AG09309 (cell line): ENCODE measurements at regions not wholly inside any gene's neighbourhood (a gene's known extent, or its start where the extent isn't known, plus 50 kb on each side); places are given as distances from the start of the nearest gene placed in this dataset.
A peak's percentile ranks its signal among the peaks of the same experiment; 100 is the strongest.

ENCODE experiments used
- DNase-seq: peaks from one replicate; pipeline ENCODE4 v3.0.0-alpha.2; 2010; ENCODE audit warnings: low read depth
- H3K4me3 ChIP-seq: 2 replicates; pipeline ENCODE4 v1.5.1; 2011; ENCODE audit warnings: mild to moderate bottlenecking, low read depth, low read length, moderate library complexity; ENCODE audit not compliant: control insufficient read depth
- TF ChIP-seq, protein P1 (sequence below): IDR thresholded peaks from 2 replicates; pipeline ENCODE4 v1.5.1; 2011; ENCODE audit warnings: mild to moderate bottlenecking, low read depth, low read length, inconsistent platforms; ENCODE audit not compliant: insufficient read depth, control insufficient read depth; ENCODE audit errors: missing control alignments

DNA sequence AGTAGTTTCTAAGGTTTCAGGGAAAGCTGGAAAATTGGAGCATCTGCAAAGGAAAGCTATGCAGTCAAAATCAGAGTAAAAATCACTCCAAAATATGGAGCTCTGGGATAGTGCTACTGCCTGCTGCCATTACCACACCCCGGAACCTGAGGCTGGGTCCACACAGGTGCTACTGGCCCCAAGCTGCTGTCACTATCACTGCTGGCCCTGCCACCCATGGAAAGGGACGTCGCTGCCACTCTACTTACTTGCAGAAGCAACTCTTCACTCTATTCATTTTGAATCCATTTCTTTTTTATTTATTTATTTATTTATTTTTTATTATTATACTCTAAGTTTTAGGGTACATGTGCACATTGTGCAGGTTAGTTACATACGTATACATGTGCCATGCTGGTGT, 60.3 kb upstream of the RGS18 start:
- H3K4me3 ChIP-seq, result no peak overlapping the region
- TF ChIP-seq, protein P1, sequence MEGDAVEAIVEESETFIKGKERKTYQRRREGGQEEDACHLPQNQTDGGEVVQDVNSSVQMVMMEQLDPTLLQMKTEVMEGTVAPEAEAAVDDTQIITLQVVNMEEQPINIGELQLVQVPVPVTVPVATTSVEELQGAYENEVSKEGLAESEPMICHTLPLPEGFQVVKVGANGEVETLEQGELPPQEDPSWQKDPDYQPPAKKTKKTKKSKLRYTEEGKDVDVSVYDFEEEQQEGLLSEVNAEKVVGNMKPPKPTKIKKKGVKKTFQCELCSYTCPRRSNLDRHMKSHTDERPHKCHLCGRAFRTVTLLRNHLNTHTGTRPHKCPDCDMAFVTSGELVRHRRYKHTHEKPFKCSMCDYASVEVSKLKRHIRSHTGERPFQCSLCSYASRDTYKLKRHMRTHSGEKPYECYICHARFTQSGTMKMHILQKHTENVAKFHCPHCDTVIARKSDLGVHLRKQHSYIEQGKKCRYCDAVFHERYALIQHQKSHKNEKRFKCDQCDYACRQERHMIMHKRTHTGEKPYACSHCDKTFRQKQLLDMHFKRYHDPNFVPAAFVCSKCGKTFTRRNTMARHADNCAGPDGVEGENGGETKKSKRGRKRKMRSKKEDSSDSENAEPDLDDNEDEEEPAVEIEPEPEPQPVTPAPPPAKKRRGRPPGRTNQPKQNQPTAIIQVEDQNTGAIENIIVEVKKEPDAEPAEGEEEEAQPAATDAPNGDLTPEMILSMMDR, result no peak
- DNase-seq, result no peak

DNA sequence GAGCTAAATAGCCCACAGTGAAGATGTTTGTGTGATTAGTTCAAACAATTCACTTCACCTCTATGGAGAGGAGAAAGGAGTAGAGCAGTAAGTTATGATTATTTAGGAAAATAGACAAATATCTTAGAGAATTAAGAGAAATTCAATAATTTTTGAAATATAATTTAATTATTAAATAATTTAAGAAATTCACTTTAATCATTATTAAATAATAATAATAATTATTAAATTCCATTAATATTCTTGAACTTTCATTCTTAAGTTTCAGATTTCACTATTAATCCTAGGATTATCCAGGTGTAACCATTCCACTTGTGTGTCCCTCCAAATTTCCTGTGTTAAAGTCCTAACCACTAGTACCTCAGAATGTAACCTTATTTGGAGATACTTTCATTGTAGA, 58.9 kb upstream of the RGS18 start:
- H3K4me3 ChIP-seq, result no peak overlapping the region
- TF ChIP-seq, protein P1, result no peak
- no peak for DNase-seq

- H3K4me3 ChIP-seq, result no peak overlapping the region
- TF ChIP-seq, protein P1, result no peak
- no peak for DNase-seq
These were observed 57.4 kb upstream of the RGS18 start for GRCh38 chr1:192100686-192101468.

DNA sequence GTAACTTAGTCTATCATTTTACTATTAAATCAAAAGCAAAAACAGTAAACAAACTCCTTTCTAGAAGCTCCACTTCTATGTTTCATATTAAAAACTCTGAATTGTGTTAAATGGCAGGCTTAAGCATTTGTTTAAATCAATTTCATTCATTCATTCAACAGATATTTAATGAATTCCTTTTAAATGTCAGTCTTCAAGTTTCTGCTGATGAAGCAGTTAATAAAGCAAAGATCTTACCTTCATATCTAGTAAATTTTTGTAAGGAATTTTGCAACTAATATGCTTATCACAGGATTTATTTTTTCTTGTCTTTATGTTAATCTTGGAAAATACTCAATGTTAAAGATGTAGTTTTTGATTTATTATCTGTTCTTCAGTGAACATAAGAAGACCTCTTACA, 54.1 kb upstream of the RGS18 start:
- no peak for DNase-seq
- H3K4me3 ChIP-seq, result no peak overlapping the region
- TF ChIP-seq, protein P1, result no peak

DNA sequence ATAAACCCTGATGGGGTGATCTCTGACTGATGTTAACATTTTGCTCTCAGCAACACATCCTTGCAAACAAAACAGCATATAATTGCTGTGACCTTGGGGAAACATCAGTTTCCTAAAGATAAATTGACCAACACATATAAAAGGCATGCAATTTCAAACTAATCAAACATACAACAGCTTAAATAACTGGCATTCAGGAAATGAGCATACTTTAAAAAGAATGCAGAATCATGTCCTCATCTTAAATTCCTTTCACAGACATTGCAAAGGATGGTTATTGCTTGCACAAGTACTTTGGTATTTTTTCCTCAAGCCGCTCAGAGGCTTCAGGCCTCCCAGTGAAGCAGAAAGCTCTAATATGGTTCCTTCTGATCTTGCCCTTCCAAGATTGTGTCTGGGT, 53.4 kb upstream of the RGS18 start:
- TF ChIP-seq, protein P1, result no peak
- no peak overlapping the region for H3K4me3 ChIP-seq
- DNase-seq, result peak; percentile 14

- TF ChIP-seq, protein P1, result no peak
- DNase-seq, result no peak
- H3K4me3 ChIP-seq, result no peak overlapping the region
These were observed 50.1 kb upstream of the RGS18 start for GRCh38 chr1:192108161-192108560.
